Kidney glomerular epithelial cell (primary cell): ENCODE measurements at regions not wholly inside any gene's neighbourhood (a gene's known extent, or its start where the extent isn't known, plus 50 kb on each side); places are given as distances from the start of the nearest gene placed in this dataset.
"Not testable (repeated sequence)": the region's sequence is repeated elsewhere in the genome, so short reads cannot be mapped to it uniquely, and the experiment has no call there.

Source experiments
- DNase-seq: peaks from one replicate; lab custom pipeline; 2025; lab: John Stamatoyannopoulos, UW

DNA sequence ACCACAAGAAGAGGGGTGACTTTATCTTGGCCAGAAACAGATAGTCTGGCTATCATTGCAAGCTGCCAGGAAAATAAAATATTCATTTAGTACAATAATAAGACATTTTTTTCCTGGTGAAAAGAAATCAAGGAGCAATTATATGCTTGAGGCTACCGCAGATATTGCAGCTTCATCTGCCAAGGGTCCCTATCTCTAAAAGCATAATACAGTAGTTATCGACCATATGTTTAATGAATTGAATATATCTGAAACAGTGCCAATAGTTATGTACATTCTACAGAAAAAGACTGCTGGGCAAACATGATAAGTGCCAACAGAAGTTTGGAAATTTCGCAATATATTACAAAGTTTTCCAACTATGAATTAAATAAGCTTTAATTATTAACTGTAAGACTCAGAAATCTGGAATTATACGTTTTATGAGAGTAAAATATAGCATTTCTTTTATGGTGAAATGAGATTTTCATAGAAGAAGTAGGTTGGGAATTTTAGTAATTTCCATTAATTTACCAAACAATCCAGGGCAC is 561.1 kb upstream of the ZP4 start:
- DNase-seq = no peak

DNA sequence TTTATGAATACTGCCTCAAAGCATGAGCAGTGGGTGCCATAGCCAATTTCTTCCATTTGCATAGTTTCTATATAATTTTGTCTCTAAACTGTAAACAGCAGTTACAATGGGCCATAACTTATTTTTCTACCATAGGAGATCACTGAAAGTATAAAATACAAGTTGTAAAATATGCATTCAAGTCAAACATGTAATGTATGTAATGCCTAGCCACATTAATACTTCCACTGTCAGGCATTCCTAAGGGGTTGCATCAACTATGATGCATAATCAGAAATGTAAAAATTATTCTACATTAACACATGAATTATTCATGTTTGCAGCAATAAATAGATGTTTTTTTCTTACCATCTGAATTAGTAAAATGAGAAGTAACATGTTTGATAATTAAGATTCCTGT is 560.3 kb upstream of the ZP4 start:
- no peak for DNase-seq

- DNase-seq = no peak
Measured at GRCh38 chr1:238443687-238444086, 553.0 kb upstream of the ZP4 start.

DNA sequence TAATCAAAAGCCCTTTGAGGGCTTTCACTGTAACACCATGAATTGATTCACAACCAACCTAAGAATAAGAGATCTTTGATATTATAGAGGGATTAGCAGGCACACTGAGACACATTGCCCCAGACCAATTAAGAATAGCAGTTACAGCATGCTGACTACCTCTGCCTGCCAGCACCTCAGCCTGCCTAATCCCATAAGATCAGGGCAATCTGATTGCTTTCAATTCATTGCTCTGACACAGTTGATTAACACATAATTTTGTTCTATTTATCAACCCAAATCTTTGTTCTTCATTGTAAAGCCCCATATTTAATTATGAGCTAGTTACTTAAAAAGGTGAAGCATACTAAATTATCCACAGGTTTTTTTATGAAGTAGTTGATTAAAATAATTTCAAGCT is 548.8 kb upstream of the ZP4 start:
- no peak for DNase-seq

DNA sequence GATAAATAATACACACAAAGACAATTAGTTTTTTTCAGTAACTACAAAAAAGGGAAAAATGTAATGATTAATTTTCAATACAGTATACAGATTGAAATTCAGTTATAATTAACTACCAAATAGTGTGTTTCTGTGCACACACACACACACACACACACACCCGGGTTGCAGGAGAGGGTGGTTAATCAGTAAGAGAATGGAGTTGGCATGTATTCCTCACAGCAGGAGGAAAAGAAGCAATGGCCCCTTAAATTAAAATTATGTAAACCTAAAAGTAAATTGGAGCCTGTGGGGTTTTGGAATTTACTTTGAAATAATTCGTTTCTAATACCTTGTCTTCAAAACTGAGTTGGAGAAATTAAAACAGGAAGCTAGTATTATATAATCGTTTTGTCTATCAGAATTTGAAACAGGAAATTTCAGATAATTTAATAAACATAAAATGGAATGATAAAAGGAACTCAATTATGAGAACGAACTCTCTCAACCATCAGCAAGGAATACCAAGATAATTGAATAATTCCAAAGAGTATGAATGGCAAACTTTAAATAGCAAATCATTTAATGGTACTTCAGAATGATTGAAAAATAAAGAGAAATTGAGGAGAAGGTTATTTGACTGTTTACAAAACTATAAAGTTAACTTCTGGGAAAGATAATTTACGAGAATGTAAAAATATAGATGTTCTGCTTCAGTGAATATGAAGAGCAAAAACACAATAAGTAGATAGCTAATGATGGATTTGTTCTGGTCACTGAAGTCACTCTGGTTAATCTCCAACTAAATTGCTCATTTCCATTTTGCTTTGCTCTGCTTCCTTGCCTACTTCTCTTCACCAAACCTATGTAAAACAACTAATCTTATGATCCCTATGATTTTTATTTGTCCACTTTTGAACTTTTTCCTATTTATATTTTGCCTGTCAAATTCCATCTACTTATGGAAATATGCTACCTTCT is 547.9 kb upstream of the ZP4 start:
- peak; percentile 81 for DNase-seq

GRCh38 chr1:238429703-238430102 is 539.0 kb upstream of the ZP4 start:
- DNase-seq = peak; percentile 20

GRCh38 chr1:238419209-238419608 is 528.5 kb upstream of the ZP4 start:
- no peak for DNase-seq

GRCh38 chr1:238409932-238410331 is 519.2 kb upstream of the ZP4 start:
- peak; percentile 60 for DNase-seq

- peak; percentile 98 for DNase-seq
Measured at GRCh38 chr1:238409191-238409850, 518.6 kb upstream of the ZP4 start.

GRCh38 chr1:238408737-238409136 is 518.0 kb upstream of the ZP4 start:
- DNase-seq = no peak

DNA sequence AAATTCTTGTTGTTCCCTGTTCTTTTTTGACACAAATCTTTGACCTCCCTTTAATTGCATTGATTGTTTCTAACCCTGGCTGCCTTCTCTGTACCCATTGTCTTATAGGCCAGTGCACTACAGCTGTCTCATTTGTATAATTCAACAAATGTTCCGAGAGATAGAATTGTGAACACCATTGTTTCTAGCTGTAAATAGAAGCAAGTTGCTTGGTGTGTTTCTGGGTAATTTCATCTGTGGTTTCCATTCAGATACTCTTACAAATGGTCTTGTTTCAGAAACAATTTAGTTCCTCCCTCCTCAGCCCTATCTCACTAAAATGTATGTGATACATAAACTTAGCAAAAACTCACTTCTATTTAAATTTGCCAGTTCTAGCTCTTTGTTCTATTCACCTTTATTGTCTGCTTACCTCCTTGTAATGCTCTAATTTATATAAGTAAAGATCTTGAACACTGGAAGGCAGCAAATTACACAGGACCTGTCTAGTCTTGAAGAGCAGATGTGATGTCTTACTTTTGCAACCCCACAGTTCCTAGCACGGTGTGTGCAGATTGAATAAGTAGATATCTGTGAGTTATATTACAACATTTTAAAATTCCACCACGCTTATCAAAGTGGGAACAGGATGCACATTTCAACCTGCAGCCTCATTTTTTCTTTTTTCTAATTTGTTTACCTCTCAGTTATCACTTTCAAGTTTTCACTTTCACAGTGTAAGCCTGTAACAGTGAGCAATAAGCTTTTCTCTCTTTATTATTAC is 515.6 kb upstream of the ZP4 start:
- DNase-seq = no peak

DNA sequence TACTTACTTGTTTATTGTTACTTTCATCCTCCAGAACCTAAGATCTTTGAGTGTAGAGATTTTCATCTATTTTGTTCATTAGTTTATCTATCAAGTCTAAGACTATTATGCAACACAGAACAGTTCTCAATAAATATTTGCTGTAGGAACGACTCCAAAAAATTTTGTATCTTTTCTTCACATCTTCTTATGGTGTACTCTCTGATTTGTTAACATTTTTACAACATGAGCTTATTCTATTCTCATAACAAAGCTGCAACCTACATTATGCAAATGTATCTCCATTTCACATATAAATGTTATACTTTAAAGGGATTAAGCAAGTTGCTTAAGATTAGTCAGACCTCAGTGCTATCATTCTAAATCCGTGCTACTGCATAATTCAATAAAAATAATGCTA is 514.2 kb upstream of the ZP4 start:
- DNase-seq = no peak

DNA sequence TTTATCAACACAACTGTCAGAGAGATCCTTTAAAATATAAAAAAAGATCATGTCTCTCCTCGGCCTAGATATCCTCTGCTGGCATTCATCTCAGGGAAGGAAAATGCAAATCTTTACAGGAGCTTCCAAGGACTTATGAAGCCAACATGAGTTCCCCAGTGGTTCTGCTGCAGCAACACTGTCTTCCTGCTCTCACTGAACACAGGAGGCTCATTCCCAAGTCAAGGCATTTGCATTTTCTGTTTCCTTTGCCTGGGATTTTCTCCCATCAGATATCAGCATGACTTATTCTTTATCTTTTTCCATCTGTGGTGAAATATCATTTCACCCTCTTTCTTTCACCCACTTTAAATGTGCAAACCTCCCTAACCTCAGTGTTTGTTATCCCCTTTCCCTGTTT is 513.8 kb upstream of the ZP4 start:
- DNase-seq = no peak

DNA sequence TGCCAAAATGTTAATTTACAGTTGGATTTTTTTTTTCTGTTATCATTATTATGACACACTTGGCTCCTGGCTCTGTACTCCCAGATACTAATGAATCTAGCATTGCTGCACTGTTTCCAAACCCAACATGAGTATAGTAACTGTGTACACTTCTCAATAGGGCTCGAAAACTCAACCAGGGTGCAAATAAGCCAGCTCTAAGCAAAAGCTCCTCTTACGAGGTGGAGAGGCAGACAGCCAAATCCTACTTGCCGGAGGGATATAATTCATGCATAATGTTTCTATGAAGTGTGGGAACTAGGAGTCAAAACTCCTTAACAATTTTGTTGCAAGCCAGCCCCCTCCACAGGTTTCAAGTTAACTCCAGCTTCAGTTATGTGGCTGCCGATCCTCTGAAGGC is 510.4 kb upstream of the ZP4 start:
- DNase-seq = no peak

DNA sequence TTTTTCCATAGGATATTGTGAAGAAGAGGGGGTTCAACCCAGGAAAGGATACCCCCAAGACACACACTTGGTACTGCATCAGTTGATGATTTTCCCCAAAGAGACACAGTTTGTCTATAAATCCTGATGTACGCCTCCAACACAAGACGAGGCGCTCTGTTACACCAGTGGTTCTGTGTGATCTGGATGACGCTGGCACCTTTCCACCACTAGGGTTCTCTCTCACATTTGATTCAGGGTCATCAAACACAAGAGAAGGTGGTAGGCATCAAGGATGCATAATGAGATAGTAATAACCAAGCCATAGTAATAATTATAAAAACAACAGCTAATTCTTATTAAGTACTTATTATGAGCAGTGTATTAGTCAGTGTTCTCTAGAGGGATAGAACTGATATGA is 508.8 kb upstream of the ZP4 start:
- no peak for DNase-seq

DNA sequence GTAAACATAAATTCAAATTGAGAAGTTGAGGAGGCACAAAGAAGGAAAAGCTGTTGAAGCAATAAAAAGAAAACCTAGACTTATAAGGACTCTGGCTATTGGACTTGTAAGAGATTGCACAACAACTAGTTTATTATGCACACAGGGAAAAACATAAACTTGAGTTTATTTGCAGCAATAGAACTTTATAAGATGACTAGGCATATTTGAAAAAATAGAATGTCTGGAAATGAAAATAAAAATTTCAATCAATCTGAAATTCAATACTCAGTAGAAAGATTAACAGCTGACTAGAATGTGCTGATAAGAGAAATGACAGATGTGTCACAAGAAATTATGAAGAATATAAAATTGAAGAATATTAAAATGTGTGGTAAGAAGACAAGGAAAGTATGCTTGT is 505.4 kb upstream of the ZP4 start:
- DNase-seq = no peak

DNA sequence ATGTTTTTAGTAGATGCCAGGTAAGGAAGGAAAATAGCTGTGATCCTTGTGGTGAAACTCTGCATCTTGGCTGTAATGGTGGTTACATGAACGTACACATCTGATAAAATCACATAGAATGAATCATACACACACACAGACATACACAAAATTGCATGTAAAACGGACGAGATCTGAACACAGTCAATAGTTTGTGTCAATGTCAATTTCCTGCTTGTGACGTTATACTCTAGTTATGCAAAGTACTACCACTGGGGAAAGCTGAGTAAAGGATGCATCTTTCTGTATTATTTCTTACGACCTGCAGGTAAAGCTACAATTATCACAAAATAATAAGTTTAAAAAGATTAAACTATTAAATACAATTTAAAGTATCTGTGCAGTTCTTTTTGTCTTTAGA is 493.7 kb upstream of the ZP4 start:
- DNase-seq = no peak

DNA sequence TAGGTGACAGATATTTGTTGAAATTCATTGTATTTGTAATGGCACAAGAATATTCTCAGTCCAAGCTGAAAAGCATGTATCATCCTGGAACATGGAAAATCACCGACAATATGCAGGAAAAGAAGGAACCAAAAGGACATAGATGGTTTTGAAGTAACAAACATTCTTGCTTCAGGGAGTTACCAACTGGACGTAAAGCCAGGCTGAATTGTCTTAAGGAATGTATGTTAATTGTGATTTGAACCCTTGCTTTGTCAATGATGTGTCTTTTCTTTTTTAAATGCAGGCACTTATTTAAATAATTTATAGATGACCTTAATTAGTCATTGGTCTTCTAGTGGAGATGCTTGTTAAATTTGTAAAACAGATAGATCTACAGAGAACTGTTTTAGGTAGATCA is 489.4 kb upstream of the ZP4 start:
- no peak for DNase-seq

DNA sequence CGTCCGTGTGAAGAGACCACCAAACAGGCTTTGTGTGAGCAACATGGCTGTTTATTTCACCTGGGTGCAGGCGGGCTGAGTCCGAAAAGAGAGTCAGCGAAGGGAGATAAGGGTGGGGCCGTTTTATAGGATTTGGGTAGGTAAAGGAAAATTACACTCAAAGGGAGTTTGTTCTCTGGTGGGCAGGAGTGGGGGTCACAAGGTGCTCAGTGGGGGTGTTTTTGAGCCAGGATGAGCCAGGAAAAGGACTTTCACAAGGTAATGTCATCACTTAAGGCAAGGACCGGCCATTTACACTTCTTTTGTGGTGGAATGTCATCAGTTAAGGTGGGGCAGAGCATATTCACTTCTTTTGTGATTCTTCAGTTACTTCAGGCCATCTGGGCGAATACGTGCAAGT is 488.7 kb upstream of the ZP4 start:
- not testable (repeated sequence) for DNase-seq

GRCh38 chr1:238377280-238377919 is 486.7 kb upstream of the ZP4 start:
- DNase-seq = no peak

DNA sequence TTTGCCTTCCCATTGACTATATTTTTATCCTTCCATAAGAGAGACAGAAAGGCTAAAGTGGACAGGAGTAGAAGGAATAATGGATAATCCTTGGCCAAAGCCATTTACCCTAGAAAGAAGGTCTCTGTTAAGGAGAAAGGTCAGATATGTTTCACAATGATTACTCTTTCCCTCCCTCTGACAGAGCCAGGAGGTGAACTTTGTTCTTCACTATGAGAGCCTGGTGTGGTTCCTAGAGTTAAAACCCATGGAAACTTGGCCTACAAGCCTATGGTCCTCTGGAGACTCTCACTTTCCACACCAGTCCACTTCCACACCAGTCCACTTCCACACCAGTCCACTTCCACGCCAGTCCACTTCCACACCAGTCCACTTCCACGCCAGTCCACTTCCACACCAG is 479.9 kb upstream of the ZP4 start:
- DNase-seq = no peak
